Heart right ventricle (tissue), 16 donors: ENCODE measurements at regions not wholly inside any gene's neighbourhood (a gene's known extent, or its start where the extent isn't known, plus 50 kb on each side); places are given as distances from the start of the nearest gene placed in this dataset.

Experiments
- ATAC-seq, 8 donors: fragments of 200-7000 bp; cut with Tn5 transposase; one replicate each; pipeline ENCODE4 v1.9.1; 2020; ENCODE audit warnings: mild to moderate bottlenecking in 8 of 8, moderate library complexity in 8 of 8, moderate number of reproducible peaks in 1 of 8
- DNase-seq, 2 donors: peaks; one replicate each; pipeline ENCODE4 v3.0.0-alpha.2; 2020
- H3K27ac ChIP-seq, 10 donors: fragments of 200-600 bp; sonication (generic) in 2 of 10; one replicate each; pipeline versions ENCODE4 v1.5.0 to v1.8.0; 2020 to 2022; ENCODE audit warnings: mild to moderate bottlenecking in 3 of 10
- H3K27me3 ChIP-seq, 7 donors: fragments of 200-600 bp; one replicate each; pipeline ENCODE4 v1.8.0; 2021 to 2022; ENCODE audit warnings: mild to moderate bottlenecking in 2 of 7
- H3K36me3 ChIP-seq, 9 donors: fragments of 200-600 bp; sonication (generic) in 1 of 9; one replicate each; pipeline versions ENCODE4 v1.5.0 to v1.8.0; 2020 to 2022; ENCODE audit warnings: mild to moderate bottlenecking in 2 of 9
- H3K4me1 ChIP-seq, 9 donors: fragments of 200-600 bp; sonication (generic) in 1 of 9; one replicate each; pipeline versions ENCODE4 v1.5.0 to v1.8.0; 2020 to 2022; ENCODE audit warnings: mild to moderate bottlenecking in 4 of 9
- H3K4me3 ChIP-seq, 10 donors: fragments of 200-600 bp; sonication (generic) in 2 of 10; one replicate each; pipeline versions ENCODE4 v1.5.0 to v1.8.0; 2020 to 2022; ENCODE audit warnings: mild to moderate bottlenecking in 7 of 10, moderate library complexity in 2 of 10
- H3K9me3 ChIP-seq, 11 donors: fragments of 200-600 bp in 10 of 11; sonication (generic) in 2 of 11; one replicate each; pipeline versions ENCODE4 v1.5.0 to v1.8.0; 2013 to 2022; ENCODE audit warnings: mild to moderate bottlenecking in 2 of 11, control low read depth in 1 of 11, moderate library complexity in 1 of 11
- CTCF ChIP-seq, 9 donors: fragments of 200-600 bp; sonication (generic) in 2 of 9; IDR thresholded peaks; one replicate each; pipeline versions ENCODE4 v1.5.0 to v1.8.0; 2021 to 2022; ENCODE audit warnings: antibody characterized with exemption in 9 of 9, mild to moderate bottlenecking in 5 of 9, moderate library complexity in 1 of 9
- WGBS, 2 donors: extraction: QIAGEN DNeasy Blood & Tissue Kit; methylation state at CpG; one replicate each; pipeline ENCODE4 v1.1.7; 2013; ENCODE audit warnings: inconsistent platforms in 1 of 2; 5-methylcytosine and 5-hydroxymethylcytosine counted together
- intact Hi-C, 10 donors: fragments of 100-400 bp; cut with DNase I; formaldehyde crosslinking; loops; one replicate each; pipeline versions ENCODE4 v1.11.1 to v1.14.2; 2022
- donor health status: Arrhythmogenic right ventricular cardiomyopathy.
- donor health status: ischemic (EF 13 %, LVEDD 7.1; RV severe dilation, severe dysfunction).
- donor health status: healthy with polysubstance abuse.
- donor health status: DM: no; HTN: yes; CAD: no.
- donor health status: DM: no; HTN: no; CAD: no.
- donor health status: ischemic (EF 25% LVEDD 6.9; RV normal size, moderate dysfunction).
- donor health status: ischemic (EF 25% LVEDD 5.7; RV mildly dilated, moderate dysfunction).
- donor health status: healthy.
- donor health status: DM: yes; HTN: yes; CAD: no.
- donor health status: Ischemic cardiomyopathy.
- donor health status: ischemic (EF 35%, LVEDD 5.7; RV mildly dilated, moderate dysfunction).
- donor health status: nonischemic (EF 11% LVEDD 7.7; RV severe dilation, severe dysfunction).
- donor health status: DM: yes; HTN: yes; CAD: no.
- donor health status: PGD.
- donor health status: ischemic (EF 29% LVEDD 5.4; RV normal size, mild dysfunction).
- donor health status: nonischemic (EF 23%, LVEDD 6.1; RV moderate dilation, normal function).

- H3K36me3 ChIP-seq = no peaks in the 10 kb centered on the region
- no peak overlapping the region for H3K27ac ChIP-seq
- no peaks in the 10 kb centered on the region for H3K27me3 ChIP-seq
- no peak overlapping the region for H3K4me3 ChIP-seq
- H3K9me3 ChIP-seq = no peaks in the 10 kb centered on the region
- WGBS, 2 donors = 64 to 73% methylated on average over 2 of the region's 2 CpGs
- no peak for ATAC-seq
- DNase-seq = no peak
- TF ChIP-seq CTCF (IDR thresholded peaks at IDR 0.05) = no peak
- intact Hi-C loops = no loop called here
- no peaks in the 10 kb centered on the region for H3K4me1 ChIP-seq
Observed at GRCh38 chr16:73724503-73724902, 572.1 kb upstream of the PSMD7 start.

DNA sequence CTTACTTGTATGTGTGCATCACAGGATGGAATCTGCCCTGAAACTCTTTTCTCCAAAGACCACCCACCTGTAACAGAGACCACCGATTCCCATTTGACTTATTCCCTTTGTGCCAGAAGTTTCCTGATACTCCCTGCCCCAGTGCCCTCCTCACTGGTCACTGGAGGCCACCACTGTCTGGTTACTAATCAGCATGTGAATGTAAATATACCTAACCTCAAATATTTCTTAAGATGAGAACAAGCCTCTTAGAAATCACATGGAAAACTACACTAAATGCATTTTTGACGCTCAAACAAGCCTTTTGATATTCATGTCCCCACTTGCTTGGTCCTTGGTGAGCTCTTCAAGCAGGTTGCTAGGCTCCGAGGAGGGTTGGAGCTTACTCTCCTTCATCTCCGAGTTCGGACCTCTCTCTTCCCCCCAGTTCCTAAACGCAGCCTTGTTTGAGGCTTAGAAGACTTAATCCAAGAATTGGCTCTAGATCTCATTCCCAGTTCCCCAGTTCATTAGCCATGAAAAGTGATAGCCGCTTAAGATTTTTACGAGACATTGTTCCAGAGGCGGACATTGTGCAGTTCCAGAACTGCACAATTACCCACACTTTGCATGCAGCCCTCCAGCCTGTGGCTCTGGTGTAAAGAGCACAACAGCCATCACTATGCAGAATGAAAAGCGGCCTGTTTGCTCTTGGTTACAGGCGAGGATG is 579.2 kb upstream of the PSMD7 start:
- intact Hi-C loops = loop anchor here in 1 of 10 donors (10.0 kb wide), 1 partner anchor 157 kb away; no protein-coding TSS in a partner anchor
- DNase-seq (no peak), ATAC-seq (no peak)
- peaks cover 0 to 4% (median 0%) of the 10 kb centered on the region in 7 donors for H3K27me3 ChIP-seq
- no peak overlapping the region for H3K27ac ChIP-seq
- no peaks in the 10 kb centered on the region for H3K9me3 ChIP-seq
- WGBS, 2 donors = 87 to 88% methylated on average over 11 of the region's 11 CpGs
- H3K4me3 ChIP-seq = no peak overlapping the region
- TF ChIP-seq CTCF (IDR thresholded peaks at IDR 0.05) = no peak
- H3K4me1 ChIP-seq = no peaks in the 10 kb centered on the region
- H3K36me3 ChIP-seq = no peaks in the 10 kb centered on the region

DNA sequence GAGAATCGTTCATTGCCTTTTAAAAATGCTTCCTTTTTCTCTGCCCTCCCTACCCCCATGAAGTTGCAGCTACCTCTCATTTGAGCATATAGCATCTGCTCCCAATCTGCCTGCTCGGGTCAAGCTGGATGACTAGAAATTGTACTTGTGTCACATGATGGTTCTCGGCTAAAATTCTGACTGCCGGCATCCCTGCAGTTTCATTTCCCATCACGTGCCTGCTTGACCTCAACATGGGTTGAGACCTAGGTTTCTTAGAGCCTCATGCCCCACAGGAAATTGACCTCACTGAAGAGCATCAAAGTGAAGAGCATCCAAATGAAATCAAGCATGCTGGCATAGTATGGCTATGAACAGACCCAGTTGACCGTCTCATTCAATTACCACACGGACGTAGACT is 581.6 kb upstream of the PSMD7 start:
- Histone ChIP-seq H3K36me3 (no peaks in the 10 kb centered on the region), H3K27ac (no peak overlapping the region), H3K4me3 (no peak overlapping the region), H3K9me3 (no peaks in the 10 kb centered on the region), H3K27me3 (peaks cover 0 to 4% (median 0%) of the 10 kb centered on the region in 7 donors), H3K4me1 (no peaks in the 10 kb centered on the region)
- WGBS, 2 donors = 89 to 90% methylated on average over 8 of the region's 8 CpGs
- TF ChIP-seq CTCF (IDR thresholded peaks at IDR 0.05) = no peak
- intact Hi-C loops = loop anchor here in 2 of 10 donors (2.0 to 10.0 kb wide), 2 partner anchors 160 to 164 kb away; no protein-coding TSS in a partner anchor
- no peak for DNase-seq
- ATAC-seq = no peak

DNA sequence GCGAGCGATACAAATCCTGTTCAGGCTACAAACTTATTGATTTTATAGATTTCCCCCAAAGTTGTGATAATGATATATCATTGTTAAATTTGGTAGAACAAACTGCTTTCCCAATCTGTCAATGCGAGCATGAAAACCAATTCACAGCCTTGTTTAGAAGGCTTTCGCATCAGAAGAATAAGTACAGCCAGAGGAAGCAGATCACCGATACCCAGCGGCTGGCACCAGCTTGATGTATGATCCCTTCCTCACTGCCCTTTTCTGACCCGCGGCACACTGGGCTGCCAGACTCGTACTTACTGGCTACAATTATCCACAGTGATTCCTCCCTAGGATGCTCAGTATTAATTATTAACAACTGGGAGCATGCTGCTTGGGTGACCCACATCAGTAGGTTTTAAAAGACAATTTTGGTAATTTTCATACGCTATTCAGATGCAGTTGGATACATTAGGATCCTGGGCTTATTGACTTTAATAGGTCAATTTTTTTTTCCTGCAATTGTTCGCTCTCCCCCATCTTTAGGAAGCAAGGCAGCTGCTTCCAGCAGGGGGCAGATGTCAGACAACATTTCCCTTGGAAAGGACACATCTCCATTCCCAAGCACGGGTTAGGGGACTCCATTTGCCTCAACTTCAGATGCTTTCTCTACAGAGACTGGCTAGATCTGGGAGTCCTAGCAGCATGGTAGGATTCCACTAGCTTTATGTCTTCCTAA is 582.7 kb upstream of the PSMD7 start:
- peak; percentile 6 to 15 for DNase-seq
- ATAC-seq = no peak
- intact Hi-C loops = loop anchor here in 2 of 10 donors (2.0 to 10.0 kb wide), 2 partner anchors 161 to 165 kb away; no protein-coding TSS in a partner anchor

More for the DNA sequence above, 582.7 kb upstream of the PSMD7 start:
- Histone ChIP-seq H3K9me3 (no peaks in the 10 kb centered on the region), H3K4me1 (no peaks in the 10 kb centered on the region), H3K36me3 (no peaks in the 10 kb centered on the region), H3K27me3 (peaks cover 0 to 4% (median 0%) of the 10 kb centered on the region in 7 donors), H3K4me3 (no peak overlapping the region), H3K27ac (no peak overlapping the region)
- peak in 7 of 9 donors; percentile 29 to 52 (median 39) for TF ChIP-seq CTCF (IDR thresholded peaks at IDR 0.05)
- WGBS, 2 donors = 82 to 85% methylated on average over 12 of the region's 12 CpGs
